Adrenal gland (tissue), 9 donors: ENCODE measurements at regions not wholly inside any gene's neighbourhood (a gene's known extent, or its start where the extent isn't known, plus 50 kb on each side); places are given as distances from the start of the nearest gene placed in this dataset.

Experiments
- DNase-seq, 7 donors: peaks; one replicate each; pipeline ENCODE4 v3.0.0-alpha.2; 2019 to 2020
- H3K27ac ChIP-seq, 5 donors: fragments of 200-600 bp; sonication (generic) in 4 of 5; 1 replicate in 3 of 5; 2 replicates in 2 of 5; pipeline versions ENCODE4 v1.5.1 to v1.8.0; 2016 to 2020; ENCODE audit warnings: mild to moderate bottlenecking in 1 of 5
- H3K27me3 ChIP-seq: fragments of 200-600 bp; 2 replicates; pipeline ENCODE4 v1.8.0; 2021
- H3K36me3 ChIP-seq, 2 donors: fragments of 200-600 bp; replicated peaks in 1 of 2; 1 replicate in 1 of 2; 2 replicates in 1 of 2; pipeline versions ENCODE4 v1.5.1 to v1.8.0; 2018 to 2022
- H3K4me1 ChIP-seq, 2 donors: fragments of 200-600 bp; replicated peaks in 1 of 2; 1 replicate in 1 of 2; 2 replicates in 1 of 2; pipeline versions ENCODE4 v1.5.1 to v1.8.0; 2018 to 2021
- H3K4me3 ChIP-seq, 4 donors: fragments of 200-600 bp; sonication (generic) in 3 of 4; one replicate each; pipeline ENCODE4 v1.5.1; 2016 to 2018
- H3K9me3 ChIP-seq, 3 donors: fragments of 200-600 bp; sonication (generic) in 1 of 3; replicated peaks in 1 of 3; 1 replicate in 2 of 3; 2 replicates in 1 of 3; pipeline versions ENCODE4 v1.5.1 to v1.8.0; 2016 to 2021
- CTCF ChIP-seq, 6 experiments: fragments of 450-650 bp in 4 of 6; fragments of 200-600 bp in 2 of 6; sonication (generic) in 1 of 6; IDR thresholded peaks; 1 replicate in 5 of 6; 2 replicates in 1 of 6; pipeline versions ENCODE4 v1.5.1 to v1.8.0; 2016 to 2021; ENCODE audit warnings: antibody characterized with exemption in 6 of 6, mild to moderate bottlenecking in 2 of 6, moderate library complexity in 1 of 6
- POLR2A ChIP-seq, 2 donors: fragments of 450-650 bp; IDR thresholded peaks; one replicate each; pipeline ENCODE4 v1.6.1; 2017; ENCODE audit warnings: antibody characterized with exemption in 2 of 2, mild to moderate bottlenecking in 2 of 2, moderate library complexity in 1 of 2
- WGBS, 4 donors: extraction: QIAGEN DNeasy Blood & Tissue Kit in 2 of 4; methylation state at CpG; one replicate each; pipeline versions ENCODE4 v1.1.5 to v1.1.7; 2013 to 2017; 5-methylcytosine and 5-hydroxymethylcytosine counted together
- intact Hi-C, 2 donors: fragments of 100-400 bp; cut with DNase I; formaldehyde crosslinking; loops; one replicate each; pipeline versions ENCODE4 v1.14.1 to v1.15.0; 2022 to 2023
- donor health status: healthy with polysubstance abuse.
- donor health status: Bipolar disorder and iron deficiency.
- donor health status: DM: yes; HTN: yes; CAD: no.
- donor health status: DM: no; HTN: no; CAD: no.
- donor health status: DM: no; HTN: no; CAD: no.

GRCh38 chrX:30982467-30982866 lies 89.4 kb downstream of the FTHL17 start:
- WGBS, 4 donors: 77 to 86% (median 78%) methylated on average over 3 of the region's 3 CpGs
- Histone ChIP-seq H3K9me3 (no peaks in the 10 kb centered on the region), H3K4me3 (no peak overlapping the region), H3K4me1 (no peaks in the 10 kb centered on the region), H3K27ac (no peak overlapping the region), H3K36me3 (no peaks in the 10 kb centered on the region), H3K27me3 (peaks cover 11% of the 10 kb centered on the region)
- intact Hi-C loops: no loop called here
- no peak for TF ChIP-seq CTCF (IDR thresholded peaks at IDR 0.05)
- TF ChIP-seq POLR2A (IDR thresholded peaks at IDR 0.05): no peak
- no peak for DNase-seq

- Histone ChIP-seq H3K4me3 (no peak overlapping the region), H3K9me3 (no peaks in the 10 kb centered on the region), H3K27me3 (peaks cover 11% of the 10 kb centered on the region), H3K36me3 (no peaks in the 10 kb centered on the region), H3K27ac (no peak overlapping the region), H3K4me1 (no peaks in the 10 kb centered on the region)
- WGBS, 4 donors: 84 to 92% (median 88%) methylated on average over 2 of the region's 2 CpGs
- DNase-seq: no peak
- intact Hi-C loops: no loop called here
- no peak for TF ChIP-seq CTCF (IDR thresholded peaks at IDR 0.05)
- TF ChIP-seq POLR2A (IDR thresholded peaks at IDR 0.05): no peak
Observed at GRCh38 chrX:30981968-30982367, 89.9 kb downstream of the FTHL17 start.

- intact Hi-C loops: no loop called here
- WGBS, 4 donors: 48 to 67% (median 62%) methylated on average over 1 of the region's 1 CpG
Observed at GRCh38 chrX:30979271-30979670, 90.2 kb upstream of the TAB3 start.

GRCh38 chrX:30975467-30975866 lies 86.4 kb upstream of the TAB3 start:
- Histone ChIP-seq H3K27ac (no peak overlapping the region), H3K9me3 (no peaks in the 10 kb centered on the region), H3K27me3 (peaks cover 7% of the 10 kb centered on the region), H3K4me1 (no peaks in the 10 kb centered on the region), H3K4me3 (no peak overlapping the region), H3K36me3 (no peaks in the 10 kb centered on the region)
- no peak for DNase-seq
- no peak for TF ChIP-seq POLR2A (IDR thresholded peaks at IDR 0.05)
- intact Hi-C loops: no loop called here

More at GRCh38 chrX:30979271-30979670, 90.2 kb upstream of the TAB3 start:
- no peak overlapping the region for H3K4me3 ChIP-seq
- no peaks in the 10 kb centered on the region for H3K36me3 ChIP-seq
- DNase-seq: no peak
- H3K9me3 ChIP-seq: no peaks in the 10 kb centered on the region
- no peak overlapping the region for H3K27ac ChIP-seq
- no peak for TF ChIP-seq CTCF (IDR thresholded peaks at IDR 0.05)
- TF ChIP-seq POLR2A (IDR thresholded peaks at IDR 0.05): no peak
- no peaks in the 10 kb centered on the region for H3K4me1 ChIP-seq
- H3K27me3 ChIP-seq: peaks cover 7% of the 10 kb centered on the region

GRCh38 chrX:30973784-30974427 lies 84.9 kb upstream of the TAB3 start:
- no peaks in the 10 kb centered on the region for H3K27me3 ChIP-seq
- WGBS, 4 donors: 77 to 85% (median 82%) methylated on average over 5 of the region's 5 CpGs
- no peak overlapping the region for H3K4me3 ChIP-seq
- no peaks in the 10 kb centered on the region for H3K36me3 ChIP-seq
- intact Hi-C loops: no loop called here
- DNase-seq: no peak
- no peaks in the 10 kb centered on the region for H3K9me3 ChIP-seq
- TF ChIP-seq POLR2A (IDR thresholded peaks at IDR 0.05): no peak
- no peak for TF ChIP-seq CTCF (IDR thresholded peaks at IDR 0.05)
- H3K27ac ChIP-seq: no peak overlapping the region
- H3K4me1 ChIP-seq: no peaks in the 10 kb centered on the region
